ENCODE measurements at regions not wholly inside any gene's neighbourhood (a gene's known extent, or its start where the extent isn't known, plus 50 kb on each side); places are given as distances from the start of the nearest gene placed in this dataset.

DNA sequence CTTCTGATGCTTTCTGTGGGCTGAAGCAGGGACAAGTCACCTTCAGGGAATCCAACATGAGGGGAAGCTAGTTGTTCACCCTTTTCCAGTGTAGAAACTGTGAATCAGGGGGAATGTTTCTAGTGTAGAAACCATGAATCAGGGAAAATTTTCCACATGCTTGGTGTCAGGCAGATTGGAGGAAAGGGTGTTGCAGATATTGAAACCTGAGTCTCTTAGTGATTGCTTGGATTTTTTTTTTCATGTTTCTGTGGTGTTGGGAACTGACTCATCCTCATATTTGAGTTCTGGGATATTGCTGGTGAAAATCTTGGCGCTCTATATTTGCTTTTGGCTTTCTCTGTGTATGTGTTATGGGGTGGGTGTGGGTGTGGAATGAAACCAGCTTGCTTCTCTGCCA lies 144.5 kb upstream of the FBXO33 start:
- WGBS, 2 donors, result 79 to 80% methylated on average over 1 of the region's 1 CpG

DNA sequence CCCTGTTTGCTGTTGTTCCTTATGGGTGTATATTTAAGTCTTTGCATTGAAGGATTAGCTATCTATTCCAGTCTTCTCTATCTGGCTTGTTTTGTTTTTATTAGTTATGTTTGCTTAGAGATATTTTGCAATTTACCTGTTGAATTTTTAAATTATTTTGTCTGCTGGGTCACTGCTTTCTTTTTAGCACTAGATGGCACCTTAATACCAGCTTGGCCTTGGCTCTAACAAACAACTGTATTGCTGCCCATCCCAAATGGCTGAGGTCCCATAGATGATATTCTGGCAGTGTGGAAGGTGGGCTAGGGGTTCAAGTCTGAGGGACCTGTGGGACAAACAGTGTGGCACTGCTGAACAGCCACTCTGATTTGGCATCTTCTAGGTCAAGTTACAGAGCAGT lies 144.0 kb upstream of the FBXO33 start:
- no peak for TF ChIP-seq POLR2A (IDR thresholded peaks at IDR 0.05)
- TF ChIP-seq, protein P1, sequence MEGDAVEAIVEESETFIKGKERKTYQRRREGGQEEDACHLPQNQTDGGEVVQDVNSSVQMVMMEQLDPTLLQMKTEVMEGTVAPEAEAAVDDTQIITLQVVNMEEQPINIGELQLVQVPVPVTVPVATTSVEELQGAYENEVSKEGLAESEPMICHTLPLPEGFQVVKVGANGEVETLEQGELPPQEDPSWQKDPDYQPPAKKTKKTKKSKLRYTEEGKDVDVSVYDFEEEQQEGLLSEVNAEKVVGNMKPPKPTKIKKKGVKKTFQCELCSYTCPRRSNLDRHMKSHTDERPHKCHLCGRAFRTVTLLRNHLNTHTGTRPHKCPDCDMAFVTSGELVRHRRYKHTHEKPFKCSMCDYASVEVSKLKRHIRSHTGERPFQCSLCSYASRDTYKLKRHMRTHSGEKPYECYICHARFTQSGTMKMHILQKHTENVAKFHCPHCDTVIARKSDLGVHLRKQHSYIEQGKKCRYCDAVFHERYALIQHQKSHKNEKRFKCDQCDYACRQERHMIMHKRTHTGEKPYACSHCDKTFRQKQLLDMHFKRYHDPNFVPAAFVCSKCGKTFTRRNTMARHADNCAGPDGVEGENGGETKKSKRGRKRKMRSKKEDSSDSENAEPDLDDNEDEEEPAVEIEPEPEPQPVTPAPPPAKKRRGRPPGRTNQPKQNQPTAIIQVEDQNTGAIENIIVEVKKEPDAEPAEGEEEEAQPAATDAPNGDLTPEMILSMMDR (IDR thresholded peaks at IDR 0.05), result no peak
- intact Hi-C loops (cut with DNase I), result no loop called here
- H3K36me3 ChIP-seq, result no peaks in the 10 kb centered on the region

More for the DNA sequence above, 144.5 kb upstream of the FBXO33 start:
- TF ChIP-seq, protein P1 (IDR thresholded peaks at IDR 0.05), result no peak
- TF ChIP-seq POLR2A (IDR thresholded peaks at IDR 0.05), result no peak
- H3K9me3 ChIP-seq, result peaks cover 0 to 12% (median 0%) of the 10 kb centered on the region in 3 donors
- H3K36me3 ChIP-seq, result no peaks in the 10 kb centered on the region
- H3K4me3 ChIP-seq, result no peak overlapping the region
- no peaks in the 10 kb centered on the region for H3K4me1 ChIP-seq
- intact Hi-C loops (cut with DNase I), result no loop called here
- H3K27ac ChIP-seq, result no peak overlapping the region
- no peaks in the 10 kb centered on the region for H3K27me3 ChIP-seq
- no peak for DNase-seq

DNA sequence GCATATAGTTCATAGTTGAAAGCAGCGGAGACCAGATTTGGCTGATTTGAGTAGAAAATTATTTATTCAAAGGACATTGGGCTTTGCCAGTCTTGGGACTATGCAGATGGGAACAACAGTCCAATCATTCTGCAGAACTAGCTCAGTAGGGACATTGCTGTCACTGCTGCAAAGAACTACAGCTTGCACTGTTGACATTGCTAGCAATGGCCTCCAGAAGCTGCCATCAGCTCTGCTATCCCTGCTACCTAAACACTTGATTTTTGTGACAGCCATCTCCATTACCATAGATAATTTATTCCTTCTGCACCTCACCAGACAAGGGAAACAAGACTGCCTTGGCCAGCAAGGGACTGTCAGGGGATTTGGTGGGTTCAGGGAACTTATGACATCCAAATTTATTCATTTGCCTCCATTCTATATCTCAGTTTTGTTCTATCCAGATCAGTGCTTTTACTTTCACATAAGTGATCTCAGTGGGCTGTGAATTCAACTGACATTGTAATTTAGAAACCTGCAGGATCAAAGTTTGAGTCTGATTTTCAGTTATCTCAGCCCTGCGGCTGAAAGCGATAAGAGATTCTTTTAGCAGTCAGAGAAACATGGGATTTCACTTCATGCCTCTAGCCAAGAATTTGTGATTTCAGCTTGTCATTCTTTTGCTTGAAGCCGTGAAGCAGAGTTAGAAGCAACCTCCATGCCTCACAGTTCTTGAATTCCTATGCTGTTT lies 136.7 kb upstream of the FBXO33 start:
- Histone ChIP-seq H3K27ac (no peak overlapping the region), H3K27me3 (no peaks in the 10 kb centered on the region), H3K4me1 (no peaks in the 10 kb centered on the region), H3K4me3 (no peak overlapping the region), H3K9me3 (no peaks in the 10 kb centered on the region), H3K36me3 (no peaks in the 10 kb centered on the region)
- TF ChIP-seq, protein P1 (IDR thresholded peaks at IDR 0.05), result no peak
- no peak for TF ChIP-seq POLR2A (IDR thresholded peaks at IDR 0.05)
- intact Hi-C loops (cut with DNase I), result no loop called here
- DNase-seq, result no peak
- WGBS, 2 donors, result 31 to 67% methylated on average over 4 of the region's 4 CpGs

More for the DNA sequence above, 144.0 kb upstream of the FBXO33 start:
- no peaks in the 10 kb centered on the region for H3K4me1 ChIP-seq
- H3K27ac ChIP-seq, result no peak overlapping the region
- H3K9me3 ChIP-seq, result peaks cover 0 to 12% (median 0%) of the 10 kb centered on the region in 3 donors
- no peak overlapping the region for H3K4me3 ChIP-seq
- H3K27me3 ChIP-seq, result no peaks in the 10 kb centered on the region
- DNase-seq, result no peak

DNA sequence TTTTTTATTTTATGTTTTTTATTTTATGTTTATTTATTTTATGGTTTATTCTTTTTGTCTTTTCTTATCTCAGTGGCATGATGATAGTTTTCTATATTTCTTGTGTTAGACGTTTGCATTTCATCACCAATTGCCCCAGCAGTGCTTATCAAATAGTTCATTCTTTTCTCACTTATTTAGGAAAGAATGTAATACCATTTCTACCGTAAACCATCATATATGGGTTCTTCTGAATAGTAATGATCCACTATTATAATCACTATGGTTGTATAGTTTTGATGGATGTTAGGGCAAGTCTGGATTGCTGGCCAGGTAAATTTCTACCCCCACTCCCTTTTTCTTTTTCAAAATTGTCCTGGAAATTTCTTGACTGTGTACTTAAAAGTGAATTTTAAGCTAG lies 134.6 kb upstream of the FBXO33 start:
- TF ChIP-seq POLR2A (IDR thresholded peaks at IDR 0.05), result no peak
- TF ChIP-seq, protein P1 (IDR thresholded peaks at IDR 0.05), result no peak
- no peaks in the 10 kb centered on the region for H3K36me3 ChIP-seq
- intact Hi-C loops (cut with DNase I), result no loop called here
- no peak overlapping the region for H3K27ac ChIP-seq
- no peaks in the 10 kb centered on the region for H3K9me3 ChIP-seq
- H3K4me3 ChIP-seq, result no peak overlapping the region
- 60 to 66% methylated on average over 2 of the region's 2 CpGs for WGBS, 2 donors
- H3K27me3 ChIP-seq, result no peaks in the 10 kb centered on the region
- H3K4me1 ChIP-seq, result no peaks in the 10 kb centered on the region
- no peak for DNase-seq

DNA sequence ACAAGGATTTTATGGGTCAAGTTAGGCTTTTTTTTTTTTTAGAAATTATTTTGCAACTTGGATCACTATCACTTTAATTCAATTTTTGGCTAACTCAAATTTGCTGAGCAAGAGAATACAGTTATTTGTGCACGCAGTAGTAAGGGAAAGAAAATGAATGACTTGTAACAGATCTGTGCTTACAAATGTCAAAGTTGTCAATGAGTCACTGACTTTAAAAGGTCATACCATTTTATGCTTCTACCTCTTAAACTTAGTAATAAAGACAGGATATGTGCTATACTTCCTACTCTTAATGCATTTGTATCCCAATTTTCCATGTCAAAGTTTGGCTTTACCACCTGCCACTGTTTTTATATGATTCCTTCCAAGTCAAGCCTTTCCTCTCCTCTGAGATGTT lies 131.1 kb upstream of the FBXO33 start:
- no peak overlapping the region for H3K4me3 ChIP-seq
- H3K4me1 ChIP-seq, result no peaks in the 10 kb centered on the region
- DNase-seq, result no peak
- H3K27ac ChIP-seq, result no peak overlapping the region
- WGBS, 2 donors, result 37 to 60% methylated on average over 1 of the region's 1 CpG
- TF ChIP-seq, protein P1 (IDR thresholded peaks at IDR 0.05), result no peak
- TF ChIP-seq POLR2A (IDR thresholded peaks at IDR 0.05), result no peak
- H3K36me3 ChIP-seq, result no peaks in the 10 kb centered on the region
- no peaks in the 10 kb centered on the region for H3K27me3 ChIP-seq
- H3K9me3 ChIP-seq, result peaks cover 0 to 11% (median 2%) of the 10 kb centered on the region in 3 donors
- intact Hi-C loops (cut with DNase I), result no loop called here
